HG03280 (cell line): ENCODE measurements at regions not wholly inside any gene's neighbourhood (a gene's known extent, or its start where the extent isn't known, plus 50 kb on each side); places are given as distances from the start of the nearest gene placed in this dataset.
"Not testable (repeated sequence)": the region's sequence is repeated elsewhere in the genome, so short reads cannot be mapped to it uniquely, and the experiment has no call there.

Experiments
- ATAC-seq: cut with Tn5 transposase; IDR thresholded peaks from one replicate; pipeline ENCODE4 v1.9.1; 2021; ENCODE audit warnings: mild to moderate bottlenecking, moderate library complexity; ENCODE audit not compliant: unreplicated experiment

GRCh38 chr6:106885679-106886078, 88.8 kb downstream of the CD24 start:
- no peak for ATAC-seq

- ATAC-seq = no peak
Observed at GRCh38 chr6:106884576-106884975, 90.0 kb downstream of the CD24 start.

GRCh38 chr6:106883808-106884262, 90.7 kb downstream of the CD24 start:
- ATAC-seq = no peak

GRCh38 chr6:106882601-106883518, 91.7 kb downstream of the CD24 start:
- ATAC-seq = no peak

GRCh38 chr6:106882138-106882537, 92.4 kb downstream of the CD24 start:
- ATAC-seq = no peak

- no peak for ATAC-seq
Observed at GRCh38 chr6:106880952-106881351, 93.6 kb downstream of the CD24 start.

GRCh38 chr6:106875782-106876321, 98.7 kb downstream of the CD24 start:
- no peak for ATAC-seq

GRCh38 chr6:106874481-106874880, 100.0 kb downstream of the CD24 start:
- ATAC-seq = no peak

GRCh38 chr6:106872049-106872448, 102.5 kb downstream of the CD24 start:
- no peak for ATAC-seq

GRCh38 chr6:106870824-106871717, 103.5 kb downstream of the CD24 start:
- no peak for ATAC-seq

GRCh38 chr6:106870069-106870468, 104.5 kb downstream of the CD24 start:
- no peak for ATAC-seq

- ATAC-seq = no peak
Observed at GRCh38 chr6:106869203-106869602, 105.3 kb downstream of the CD24 start.

- ATAC-seq = no peak
Observed at GRCh38 chr6:106866875-106867658, 107.5 kb downstream of the CD24 start.

- no peak for ATAC-seq
Observed at GRCh38 chr6:106862858-106863257, 111.7 kb downstream of the CD24 start.

- no peak for ATAC-seq
Observed at GRCh38 chr6:106860940-106861339, 113.6 kb downstream of the CD24 start.

GRCh38 chr6:106858653-106859092, 115.9 kb downstream of the CD24 start:
- no peak for ATAC-seq

GRCh38 chr6:106857771-106858652, 116.5 kb downstream of the CD24 start:
- no peak for ATAC-seq

- not testable (repeated sequence) for ATAC-seq
Observed at GRCh38 chr6:106857310-106857709, 117.2 kb downstream of the CD24 start.

- ATAC-seq = no peak
Observed at GRCh38 chr6:106856227-106856874, 118.2 kb downstream of the CD24 start.
